Activated T-cell treated with anti-CD3 and anti-CD28 coated beads, Interleukin-2, amount 50 U/mL, for 48 hours (primary cell): ENCODE measurements at regions not wholly inside any gene's neighbourhood (a gene's known extent, or its start where the extent isn't known, plus 50 kb on each side); places are given as distances from the start of the nearest gene placed in this dataset.
A peak's percentile ranks its signal among the peaks of the same experiment; 100 is the strongest.
"Not testable (repeated sequence)": the region's sequence is repeated elsewhere in the genome, so short reads cannot be mapped to it uniquely, and the experiment has no call there.

Source experiments
- DNase-seq, 2 experiments: peaks; one replicate each; pipeline ENCODE4 v3.0.0-alpha.2; 2020

DNA sequence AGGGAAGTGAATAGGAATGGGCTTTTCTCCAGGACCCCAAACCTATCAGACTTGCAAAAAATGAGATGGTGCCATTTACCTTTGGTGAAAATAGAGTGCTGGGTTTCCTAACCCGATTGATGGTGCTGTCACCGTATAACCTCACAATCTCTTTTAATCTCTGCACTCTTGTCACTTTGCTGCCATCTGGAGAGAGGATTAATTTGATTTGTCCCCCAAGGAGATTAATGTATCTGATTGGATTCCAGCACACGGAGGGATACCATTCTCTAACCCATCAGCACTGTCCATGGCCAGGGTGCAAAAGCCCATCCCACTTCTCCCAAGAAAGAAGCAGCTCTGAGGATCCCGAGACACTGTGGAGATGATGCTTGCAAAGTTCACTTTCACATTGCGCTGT lies 86.3 kb upstream of the NFE2L3 start:
- no peak for DNase-seq

GRCh38 chr7:26066736-26067135 lies 85.3 kb upstream of the NFE2L3 start:
- DNase-seq = no peak

GRCh38 chr7:26070290-26070689 lies 81.7 kb upstream of the NFE2L3 start:
- DNase-seq = no peak

- DNase-seq = no peak
Measured at GRCh38 chr7:26071622-26072456, 80.2 kb upstream of the NFE2L3 start.

GRCh38 chr7:26073041-26073440 lies 79.0 kb upstream of the NFE2L3 start:
- DNase-seq = no peak

DNA sequence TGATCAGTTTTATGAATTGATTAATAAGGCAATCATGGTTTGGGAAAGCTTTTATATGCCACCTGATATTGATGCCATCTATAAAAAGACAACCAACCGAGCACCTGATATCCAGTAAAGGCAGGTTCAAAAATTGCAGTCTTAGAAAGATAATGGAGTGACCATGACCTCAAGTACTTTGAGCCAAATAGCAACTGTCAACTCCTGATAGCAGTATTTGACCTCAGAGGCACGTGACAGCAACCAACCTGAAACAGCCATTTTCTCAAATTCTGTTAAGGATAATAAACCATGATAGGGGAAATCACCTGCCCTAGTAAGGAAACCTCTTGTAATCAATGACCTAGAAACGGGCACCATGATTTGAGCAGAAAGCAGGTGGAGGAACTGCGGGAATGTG lies 77.1 kb upstream of the NFE2L3 start:
- DNase-seq = no peak

DNA sequence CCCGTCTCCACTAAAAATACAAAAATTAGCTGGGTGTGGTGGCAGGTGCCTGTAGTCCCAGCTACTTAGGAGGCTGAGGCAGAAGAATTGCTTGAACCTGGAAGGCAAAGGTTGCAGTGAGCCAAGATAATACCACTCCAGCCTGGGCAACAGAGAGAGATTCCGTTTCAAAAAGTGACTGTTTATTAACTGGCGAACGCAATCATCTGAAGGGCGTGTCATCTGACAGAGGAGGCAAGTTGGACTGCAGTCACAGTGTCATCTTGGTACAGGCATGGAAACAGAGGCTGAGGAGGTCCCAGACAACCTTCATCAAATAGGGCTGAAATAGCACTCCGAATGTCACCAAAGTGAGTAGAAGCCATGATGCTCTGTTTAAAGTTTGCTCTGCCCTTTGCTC lies 75.3 kb upstream of the NFE2L3 start:
- DNase-seq = no peak

GRCh38 chr7:26078437-26079336 lies 73.3 kb upstream of the NFE2L3 start:
- peak; percentile 85 to 87 for DNase-seq

GRCh38 chr7:26081638-26082037 lies 70.4 kb upstream of the NFE2L3 start:
- DNase-seq = no peak

GRCh38 chr7:26083113-26083512 lies 68.9 kb upstream of the NFE2L3 start:
- DNase-seq = no peak

DNA sequence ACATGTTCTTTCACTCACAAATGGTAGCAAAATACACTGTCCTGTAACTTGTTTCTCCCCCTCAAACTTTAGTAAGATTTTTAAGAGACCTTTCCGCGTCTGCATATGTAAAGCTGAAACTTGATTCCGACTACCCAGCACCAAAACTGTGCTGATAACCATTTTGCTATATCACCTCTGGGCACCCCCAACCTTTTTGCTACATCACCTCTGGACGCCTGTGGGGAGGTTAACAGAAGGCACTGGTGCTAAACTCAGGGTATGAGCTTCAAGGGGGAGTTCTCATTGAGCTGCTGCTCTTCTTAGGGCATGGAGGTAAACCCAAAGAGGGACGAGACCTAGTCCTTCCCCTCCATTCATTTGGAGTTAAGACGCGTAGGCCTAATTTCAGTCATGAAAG lies 67.6 kb upstream of the NFE2L3 start:
- no peak for DNase-seq

DNA sequence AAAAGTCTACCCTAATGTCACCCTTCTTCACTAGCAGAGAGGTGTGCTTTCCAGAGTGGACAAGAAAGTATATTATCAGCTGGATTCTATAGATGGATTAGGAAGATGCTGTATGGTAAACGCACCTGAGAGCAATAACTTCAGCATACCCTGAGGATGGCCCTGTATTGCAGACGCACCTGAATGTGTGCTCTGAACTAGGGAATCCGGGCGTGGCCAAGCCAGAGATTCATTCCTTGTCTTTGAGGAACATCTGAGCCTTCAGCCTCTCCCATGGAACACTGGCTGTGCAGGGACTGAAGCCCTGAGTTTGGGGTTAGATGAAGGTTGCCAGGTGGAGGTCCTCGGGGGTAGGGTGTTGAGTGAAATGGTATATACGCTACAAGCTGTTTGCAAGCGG lies 66.2 kb upstream of the NFE2L3 start:
- no peak for DNase-seq

GRCh38 chr7:26087321-26088091 lies 64.5 kb upstream of the NFE2L3 start:
- DNase-seq = no peak

DNA sequence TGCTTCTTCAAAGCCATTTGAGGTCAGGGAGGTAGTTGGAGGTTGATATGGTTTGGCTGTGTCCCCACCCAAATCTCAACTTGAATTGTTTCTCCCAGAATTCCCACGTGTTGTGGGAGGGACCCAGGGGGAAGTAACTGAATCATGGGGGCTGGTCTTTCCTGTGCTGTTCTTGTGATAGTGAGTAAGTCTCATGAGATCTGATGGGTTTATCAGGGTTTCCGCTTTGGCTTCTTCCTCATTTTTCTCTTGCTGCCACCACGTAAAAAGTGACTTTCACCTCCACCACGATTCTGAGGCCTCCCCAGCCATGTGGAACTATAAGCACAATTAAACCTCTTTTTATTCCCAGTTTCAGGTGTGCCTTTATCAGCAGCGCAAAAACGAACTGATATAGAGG lies 62.5 kb upstream of the NFE2L3 start:
- DNase-seq = not testable (repeated sequence)

- no peak for DNase-seq
Measured at GRCh38 chr7:26090927-26091519, 61.0 kb upstream of the NFE2L3 start.

GRCh38 chr7:26091933-26092332 lies 60.1 kb upstream of the NFE2L3 start:
- no peak for DNase-seq

GRCh38 chr7:26093023-26093422 lies 59.0 kb upstream of the NFE2L3 start:
- DNase-seq = no peak

GRCh38 chr7:26096136-26096535 lies 55.9 kb upstream of the NFE2L3 start:
- DNase-seq = no peak

- no peak for DNase-seq
Measured at GRCh38 chr7:26097837-26098668, 53.9 kb upstream of the NFE2L3 start.

- peak in 1 of 2 experiments; percentile 40 for DNase-seq
Measured at GRCh38 chr7:26099236-26099635, 52.8 kb upstream of the NFE2L3 start.

- DNase-seq = no peak
Measured at GRCh38 chr7:26100406-26101339, 51.3 kb upstream of the NFE2L3 start.
